Thyroid gland (tissue), 4 donors: ENCODE measurements at regions not wholly inside any gene's neighbourhood (a gene's known extent, or its start where the extent isn't known, plus 50 kb on each side); places are given as distances from the start of the nearest gene placed in this dataset.

Source experiments
- POLR2A ChIP-seq, 2 donors: fragments of 450-650 bp; IDR thresholded peaks; one replicate each; pipeline ENCODE4 v1.6.1; 2017; ENCODE audit warnings: antibody characterized with exemption in 2 of 2, mild to moderate bottlenecking in 2 of 2, moderate library complexity in 1 of 2
- TF ChIP-seq, protein P1 (sequence below), 6 experiments: fragments of 200-600 bp in 3 of 6; fragments of 450-650 bp in 3 of 6; sonication (generic) in 3 of 6; IDR thresholded peaks; one replicate each; pipeline ENCODE4 v1.5.1; 2016 to 2019; ENCODE audit warnings: antibody characterized with exemption in 6 of 6, mild to moderate bottlenecking in 2 of 6, inconsistent platforms in 1 of 6, moderate library complexity in 1 of 6

DNA sequence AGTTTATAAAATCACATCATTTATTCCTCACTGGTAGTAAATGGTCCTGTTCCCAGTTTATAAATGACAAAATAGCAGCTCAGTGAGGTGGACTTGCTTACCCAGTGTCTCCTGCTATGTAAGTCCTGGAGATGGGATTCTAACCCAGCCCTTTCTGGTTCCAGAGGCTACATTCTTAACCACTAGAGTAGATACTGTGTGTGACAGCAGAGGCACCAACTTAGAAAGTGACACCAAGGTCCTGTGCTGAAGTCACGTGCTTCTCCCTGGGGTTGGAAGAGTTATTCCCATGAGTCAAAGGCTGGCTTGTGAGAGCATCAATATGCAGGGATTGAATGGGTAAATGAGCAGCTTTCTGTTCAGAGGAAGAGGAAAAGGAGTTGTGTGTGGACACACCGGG, 167.3 kb upstream of the IRX3 start:
- TF ChIP-seq, protein P1, sequence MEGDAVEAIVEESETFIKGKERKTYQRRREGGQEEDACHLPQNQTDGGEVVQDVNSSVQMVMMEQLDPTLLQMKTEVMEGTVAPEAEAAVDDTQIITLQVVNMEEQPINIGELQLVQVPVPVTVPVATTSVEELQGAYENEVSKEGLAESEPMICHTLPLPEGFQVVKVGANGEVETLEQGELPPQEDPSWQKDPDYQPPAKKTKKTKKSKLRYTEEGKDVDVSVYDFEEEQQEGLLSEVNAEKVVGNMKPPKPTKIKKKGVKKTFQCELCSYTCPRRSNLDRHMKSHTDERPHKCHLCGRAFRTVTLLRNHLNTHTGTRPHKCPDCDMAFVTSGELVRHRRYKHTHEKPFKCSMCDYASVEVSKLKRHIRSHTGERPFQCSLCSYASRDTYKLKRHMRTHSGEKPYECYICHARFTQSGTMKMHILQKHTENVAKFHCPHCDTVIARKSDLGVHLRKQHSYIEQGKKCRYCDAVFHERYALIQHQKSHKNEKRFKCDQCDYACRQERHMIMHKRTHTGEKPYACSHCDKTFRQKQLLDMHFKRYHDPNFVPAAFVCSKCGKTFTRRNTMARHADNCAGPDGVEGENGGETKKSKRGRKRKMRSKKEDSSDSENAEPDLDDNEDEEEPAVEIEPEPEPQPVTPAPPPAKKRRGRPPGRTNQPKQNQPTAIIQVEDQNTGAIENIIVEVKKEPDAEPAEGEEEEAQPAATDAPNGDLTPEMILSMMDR (IDR thresholded peaks at IDR 0.05), result no peak
- no peak for TF ChIP-seq POLR2A (IDR thresholded peaks at IDR 0.05)
